H1 (cell line): ENCODE measurements at regions not wholly inside any gene's neighbourhood (a gene's known extent, or its start where the extent isn't known, plus 50 kb on each side); places are given as distances from the start of the nearest gene placed in this dataset.
A peak's percentile ranks its signal among the peaks of the same experiment; 100 is the strongest.

Experiments
- CTCF ChIA-PET: fragments of 300-600 bp; sonication (Branson Sonifier 250); formaldehyde crosslinking; loops from one replicate; lab custom pipeline; 2021; ENCODE audit not compliant: partially characterized antibody; lab: Charles Lee
- POLR2A ChIA-PET: fragments of 300-600 bp; sonication (Branson Sonifier 250); formaldehyde crosslinking; loops from one replicate; lab custom pipeline; 2021; ENCODE audit warnings: inconsistent platforms; ENCODE audit not compliant: partially characterized antibody; lab: Charles Lee
- DNase-seq, 2 experiments: peaks; one replicate each; pipeline versions ENCODE4 v3.0.0 to v3.0.0-alpha.2; 2010 to 2022; ENCODE audit warnings: low spot score in 2 of 2, low read depth in 1 of 2, mixed read lengths in 1 of 2
- FAIRE-seq: peaks from 2 replicates; lab custom pipeline; 2011; peaks lifted over from hg19 to GRCh38; lab: Jason Lieb, UNC
- H2AFZ ChIP-seq: 2 replicates; pipeline ENCODE4 v1.8.1; 2012; ENCODE audit warnings: low read length, inconsistent platforms
- H2AK5ac ChIP-seq: 2 replicates; pipeline ENCODE4 v1.6.1; 2013; ENCODE audit warnings: low read depth, low read length
- H2BK120ac ChIP-seq: replicated peaks from 2 replicates; pipeline ENCODE3; 2013; ENCODE audit warnings: low read depth, low read length, inconsistent platforms
- H2BK12ac ChIP-seq: 2 replicates; pipeline ENCODE4 v1.6.1; 2013; ENCODE audit warnings: low read depth, low read length
- H2BK15ac ChIP-seq: 2 replicates; pipeline ENCODE4 v1.6.1; 2013; ENCODE audit warnings: low read length
- H2BK20ac ChIP-seq: 2 replicates; pipeline ENCODE4 v1.6.1; 2013; ENCODE audit warnings: low read length
- H2BK5ac ChIP-seq: 2 replicates; pipeline ENCODE4 v1.6.1; 2013; ENCODE audit warnings: low read depth, low read length
- H3K14ac ChIP-seq: 2 replicates; pipeline ENCODE4 v1.6.1; 2013; ENCODE audit warnings: inconsistent platforms; ENCODE audit not compliant: insufficient read length
- H3K18ac ChIP-seq: 2 replicates; pipeline ENCODE4 v1.6.1; 2013; ENCODE audit warnings: low read length; ENCODE audit errors: extremely low read depth
- H3K23ac ChIP-seq: 2 replicates; pipeline ENCODE4 v1.6.1; 2013; ENCODE audit warnings: inconsistent platforms; ENCODE audit not compliant: insufficient read length
- H3K23me2 ChIP-seq: 2 replicates; pipeline ENCODE4 v1.6.1; 2013; ENCODE audit warnings: low read depth, low read length
- H3K27ac ChIP-seq: 2 replicates; pipeline ENCODE4 v1.6.1; 2011; ENCODE audit warnings: low read depth, low read length, inconsistent platforms
- H3K27me3 ChIP-seq, 4 experiments: replicated peaks in 1 of 4; 1 replicate in 1 of 4; 2 replicates in 3 of 4; pipeline versions ENCODE4 v1.6.1 to v1.8.1; 2011 to 2013; ENCODE audit warnings: low read length in 3 of 4, mild to moderate bottlenecking in 3 of 4, inconsistent platforms in 2 of 4, mixed read lengths in 2 of 4, moderate library complexity in 1 of 4; ENCODE audit not compliant: control insufficient read depth in 3 of 4, insufficient read depth in 3 of 4; ENCODE audit errors: extremely low read depth in 1 of 4
- H3K36me3 ChIP-seq, 4 experiments: 2 replicates each; pipeline versions ENCODE4 v1.6.1 to v1.8.1; 2011 to 2013; ENCODE audit warnings: mild to moderate bottlenecking in 4 of 4, low read length in 3 of 4, moderate library complexity in 2 of 4, control low read depth in 1 of 4, inconsistent platforms in 1 of 4; ENCODE audit not compliant: insufficient read depth in 4 of 4, control insufficient read depth in 2 of 4
- H3K4ac ChIP-seq: replicated peaks from 2 replicates; pipeline ENCODE3; 2013; ENCODE audit warnings: low read length, low read depth, mixed read lengths, inconsistent platforms; ENCODE audit not compliant: insufficient read length
- H3K4me1 ChIP-seq, 4 experiments: replicated peaks in 1 of 4; 1 replicate in 1 of 4; 2 replicates in 3 of 4; pipeline versions ENCODE4 v1.6.1 to v1.8.1; 2011 to 2013; ENCODE audit warnings: low read length in 3 of 4, inconsistent platforms in 2 of 4, mixed read lengths in 1 of 4; ENCODE audit not compliant: insufficient read depth in 4 of 4, control insufficient read depth in 3 of 4
- H3K4me2 ChIP-seq, 2 experiments: 2 replicates each; pipeline versions ENCODE4 v1.6.1 to v1.8.1; 2011 to 2013; ENCODE audit warnings: low read depth in 2 of 2, low read length in 2 of 2, control low read depth in 1 of 2, inconsistent platforms in 1 of 2, mild to moderate bottlenecking in 1 of 2; ENCODE audit not compliant: insufficient read depth in 1 of 2
- H3K4me3 ChIP-seq, 4 experiments: fragments of 200-600, 300-600 bp in 1 of 4; sonication (generic), shearing (Covaris generic), sonication (Bioruptor Twin) in 1 of 4; 2 replicates each; pipeline versions ENCODE4 v1.5.1 to v1.8.1; 2011 to 2016; ENCODE audit warnings: low read length in 4 of 4, low read depth in 3 of 4, control low read depth in 2 of 4, inconsistent platforms in 2 of 4, mild to moderate bottlenecking in 2 of 4, mixed read lengths in 1 of 4, moderate library complexity in 1 of 4; ENCODE audit not compliant: insufficient read depth in 2 of 4; ENCODE audit errors: extremely low read depth in 1 of 4
- H3K56ac ChIP-seq: replicated peaks from 2 replicates; pipeline ENCODE3; 2013; ENCODE audit warnings: low read depth, mild to moderate bottlenecking, mixed read lengths, low read length, inconsistent platforms; ENCODE audit not compliant: insufficient read length
- H3K79me1 ChIP-seq: 2 replicates; pipeline ENCODE4 v1.6.1; 2013; ENCODE audit warnings: low read depth, low read length, control low read depth
- H3K79me2 ChIP-seq, 2 experiments: 2 replicates each; pipeline versions ENCODE4 v1.6.1 to v1.8.1; 2012 to 2013; ENCODE audit warnings: low read length in 2 of 2, mild to moderate bottlenecking in 2 of 2, inconsistent platforms in 1 of 2; ENCODE audit not compliant: insufficient read depth in 2 of 2, control insufficient read depth in 1 of 2
- H3K9ac ChIP-seq, 4 experiments: replicated peaks in 1 of 4; 1 replicate in 1 of 4; 2 replicates in 3 of 4; pipeline versions ENCODE4 v1.6.1 to v1.8.1; 2011 to 2013; ENCODE audit warnings: low read depth in 3 of 4, low read length in 3 of 4, control low read depth in 2 of 4, mild to moderate bottlenecking in 2 of 4, moderate library complexity in 2 of 4, inconsistent platforms in 1 of 4; ENCODE audit errors: extremely low read depth in 1 of 4
- H3K9me3 ChIP-seq, 2 experiments: 2 replicates each; pipeline versions ENCODE4 v1.6.1 to v1.8.1; 2012 to 2013; ENCODE audit warnings: mild to moderate bottlenecking in 2 of 2, moderate library complexity in 2 of 2, control low read depth in 1 of 2, inconsistent platforms in 1 of 2, low read depth in 1 of 2, low read length in 1 of 2, mixed read lengths in 1 of 2; ENCODE audit not compliant: insufficient read depth in 2 of 2
- H4K20me1 ChIP-seq, 2 experiments: replicated peaks in 1 of 2; 2 replicates each; pipeline versions ENCODE3 to v1.8.1; 2011 to 2013; ENCODE audit warnings: inconsistent platforms in 2 of 2, low read length in 2 of 2, mild to moderate bottlenecking in 1 of 2; ENCODE audit not compliant: insufficient read depth in 2 of 2, control insufficient read depth in 1 of 2
- H4K5ac ChIP-seq: 2 replicates; pipeline ENCODE4 v1.6.1; 2013; ENCODE audit warnings: low read length, low read depth, mixed read lengths, inconsistent platforms; ENCODE audit not compliant: insufficient read length
- H4K8ac ChIP-seq: 2 replicates; pipeline ENCODE4 v1.8.0; 2013; ENCODE audit warnings: mild to moderate bottlenecking, moderate library complexity, low read length, inconsistent platforms; ENCODE audit not compliant: insufficient read depth; ENCODE audit errors: extremely low read depth
- H4K91ac ChIP-seq: replicated peaks from 2 replicates; pipeline ENCODE3; 2013; ENCODE audit warnings: low read length, mixed read lengths, inconsistent platforms; ENCODE audit not compliant: insufficient read length
- KDM5A ChIP-seq: fragments of 200-600 bp; IDR thresholded peaks from 2 replicates; pipeline ENCODE4 v1.7.1; 2012; ENCODE audit warnings: mild to moderate bottlenecking, low read length, inconsistent platforms, mixed read lengths
- SRF ChIP-seq: IDR thresholded peaks from 2 replicates; pipeline ENCODE4 v1.6.1; 2011; ENCODE audit warnings: mild to moderate bottlenecking, low read depth, low read length, moderate library complexity
- WGBS, 2 experiments: shearing (Covaris generic) in 1 of 2; methylation state at CpG; one replicate each; pipeline versions ENCODE4 v1.1.6 to v1.1.7; 2013 to 2015; ENCODE audit warnings: low lambda C conversion rate in 2 of 2, mixed read lengths in 2 of 2, inconsistent platforms in 1 of 2, low coverage in 1 of 2, missing lambda C conversion rate in 1 of 2; ENCODE audit not compliant: insufficient replicate concordance in 2 of 2, insufficient coverage in 1 of 2, insufficient read length in 1 of 2; ENCODE audit errors: extremely low coverage in 1 of 2, missing lambda C conversion rate in 1 of 2; 5-methylcytosine and 5-hydroxymethylcytosine counted together

DNA sequence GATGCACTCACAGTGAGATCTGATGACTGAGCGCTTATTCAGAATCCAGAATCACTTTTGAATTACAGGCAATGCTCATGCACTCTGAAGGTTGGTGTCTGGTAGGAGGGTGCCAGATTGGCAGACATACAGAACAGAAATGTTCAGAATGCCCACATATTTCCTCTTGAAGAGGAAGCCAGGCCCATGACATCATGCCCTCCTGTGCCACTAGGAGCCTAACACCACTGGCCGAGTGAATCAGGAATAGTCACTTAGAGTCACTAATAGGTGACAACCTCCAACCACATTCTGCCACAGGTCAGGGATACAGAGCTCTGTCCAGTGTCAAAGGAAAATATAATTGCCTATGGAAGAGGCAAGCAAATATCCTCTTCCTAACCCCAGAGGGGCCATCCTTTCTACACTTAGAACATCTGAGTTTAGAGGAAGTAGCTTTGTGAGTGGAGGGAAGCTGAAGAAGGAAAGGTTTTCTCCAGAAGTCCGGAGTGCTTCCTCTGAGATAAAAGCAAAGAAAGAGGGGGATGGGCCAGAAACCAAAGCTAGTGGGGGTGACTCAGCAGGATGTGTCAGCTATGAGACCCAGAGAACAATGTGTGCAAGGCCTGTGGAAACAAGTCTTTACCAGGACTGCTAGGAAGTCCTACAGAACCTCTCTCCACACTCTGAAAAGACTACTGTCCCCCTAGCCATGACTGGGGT, 838.8 kb downstream of the GRID1 start:
- H2AK5ac ChIP-seq, result no peak overlapping the region
- H2BK12ac ChIP-seq, result no peak overlapping the region
- no peak overlapping the region for H2BK120ac ChIP-seq
- no peaks in the 10 kb centered on the region for H3K79me1 ChIP-seq
- no peaks in the 10 kb centered on the region for H3K79me2 ChIP-seq
- H2BK20ac ChIP-seq, result no peak overlapping the region
- no peaks in the 10 kb centered on the region for H4K20me1 ChIP-seq
- H3K4ac ChIP-seq, result no peak overlapping the region
- H3K23me2 ChIP-seq, result no peaks in the 10 kb centered on the region
- H3K14ac ChIP-seq, result no peak overlapping the region
- no peak overlapping the region for H2AFZ ChIP-seq
- H2BK15ac ChIP-seq, result peak overlapping the region; percentile 48; the same call in 1 of the 2 replicates
- no peak overlapping the region for H3K23ac ChIP-seq
- H3K4me1 ChIP-seq, result peaks cover 0 to 6% (median 2%) of the 10 kb centered on the region in 4 experiments; a peak in 4 of 7 replicates
- WGBS, 2 experiments, result 93% methylated on average over 3 of the region's 3 CpGs; no CpG with 5 or more reads in 1 of the 2 experiments
- no peak for DNase-seq
- FAIRE-seq, result no peak
- TF ChIP-seq SRF (no peak), KDM5A (no peak)
- H3K4me2 ChIP-seq, result no peak overlapping the region
- CTCF ChIA-PET, result interaction anchor here (0.7 to 1.0 kb wide), 3 partner anchors 8 to 13 kb away, joined by 3 read pairs; no protein-coding TSS in a partner anchor
- POLR2A ChIA-PET, result no interaction called here
- H3K56ac ChIP-seq, result no peak overlapping the region
- no peak overlapping the region for H3K9ac ChIP-seq
- no peak overlapping the region for H4K8ac ChIP-seq
- no peak overlapping the region for H3K4me3 ChIP-seq
- H2BK5ac ChIP-seq, result no peak overlapping the region
- H3K18ac ChIP-seq, result no peak overlapping the region
- no peaks in the 10 kb centered on the region for H3K27me3 ChIP-seq
- H3K27ac ChIP-seq, result no peak overlapping the region
- no peaks in the 10 kb centered on the region; a peak in 1 of 4 replicates for H3K9me3 ChIP-seq
- H4K91ac ChIP-seq, result no peak overlapping the region
- no peaks in the 10 kb centered on the region for H3K36me3 ChIP-seq
- H4K5ac ChIP-seq, result no peak overlapping the region
